HG03432 (cell line): ENCODE measurements at regions not wholly inside any gene's neighbourhood (a gene's known extent, or its start where the extent isn't known, plus 50 kb on each side); places are given as distances from the start of the nearest gene placed in this dataset.

Experiments
- ATAC-seq: cut with Tn5 transposase; IDR thresholded peaks from one replicate; pipeline ENCODE4 v1.9.1; 2021; ENCODE audit warnings: mild to moderate bottlenecking, moderate library complexity; ENCODE audit not compliant: unreplicated experiment

- no peak for ATAC-seq
Measured at GRCh38 chr16:47972246-47972985, 183.4 kb downstream of the ABCC12 start.

DNA sequence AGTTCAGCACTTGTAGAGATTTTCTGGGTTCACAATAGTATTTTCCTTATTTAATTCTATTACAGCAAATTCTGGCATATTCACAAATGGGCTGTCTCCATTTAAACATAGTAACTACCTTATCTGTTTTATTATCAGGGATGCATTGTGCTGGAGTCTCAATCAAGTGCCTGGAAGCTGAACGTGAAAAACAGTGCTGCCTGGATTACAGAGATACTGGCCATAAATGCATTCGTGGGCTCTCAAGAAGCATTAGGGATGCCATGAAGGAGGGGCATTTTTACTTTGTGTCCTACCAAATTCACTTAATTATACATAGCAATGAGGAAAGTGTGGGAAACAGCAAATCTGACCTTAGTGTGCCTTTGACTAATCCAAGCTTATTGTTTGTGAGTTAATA is 184.6 kb downstream of the ABCC12 start:
- no peak for ATAC-seq

DNA sequence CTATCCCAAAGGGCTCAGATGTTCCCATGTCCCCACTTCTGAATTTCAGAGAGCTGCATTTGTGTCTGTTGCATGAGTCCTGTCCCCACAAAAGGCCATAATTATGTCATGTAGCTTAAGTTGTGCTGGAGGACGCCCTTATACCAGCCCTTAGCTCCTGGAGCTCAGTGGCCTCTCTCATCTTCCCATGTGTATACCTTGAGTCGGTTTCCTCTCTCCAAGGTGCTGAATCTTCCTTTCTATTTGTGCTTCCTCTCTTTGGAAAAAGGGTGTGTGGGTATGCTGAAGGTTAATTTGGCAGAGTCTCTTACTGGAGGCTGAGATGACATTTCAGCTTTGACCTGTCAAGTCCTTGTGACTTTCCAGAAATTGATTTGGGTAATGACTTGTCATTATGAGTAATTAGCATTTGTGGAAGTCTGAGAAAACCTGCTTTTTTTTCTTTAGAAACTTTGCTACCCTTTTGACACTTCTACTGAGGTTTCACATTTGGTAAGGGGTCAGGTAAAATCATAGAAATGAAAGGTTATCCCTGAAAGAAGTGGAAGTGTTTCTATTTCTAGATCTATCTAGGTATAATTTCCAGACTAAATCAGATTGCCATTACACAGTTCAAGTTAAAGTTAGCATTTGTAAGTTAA is 185.4 kb downstream of the ABCC12 start:
- ATAC-seq, result no peak

GRCh38 chr16:47967374-47967773 is 188.4 kb downstream of the ABCC12 start:
- no peak for ATAC-seq

- ATAC-seq, result no peak
Measured at GRCh38 chr16:47966325-47966724, 189.5 kb downstream of the ABCC12 start.

- no peak for ATAC-seq
Measured at GRCh38 chr16:47965439-47965838, 190.4 kb downstream of the ABCC12 start.

DNA sequence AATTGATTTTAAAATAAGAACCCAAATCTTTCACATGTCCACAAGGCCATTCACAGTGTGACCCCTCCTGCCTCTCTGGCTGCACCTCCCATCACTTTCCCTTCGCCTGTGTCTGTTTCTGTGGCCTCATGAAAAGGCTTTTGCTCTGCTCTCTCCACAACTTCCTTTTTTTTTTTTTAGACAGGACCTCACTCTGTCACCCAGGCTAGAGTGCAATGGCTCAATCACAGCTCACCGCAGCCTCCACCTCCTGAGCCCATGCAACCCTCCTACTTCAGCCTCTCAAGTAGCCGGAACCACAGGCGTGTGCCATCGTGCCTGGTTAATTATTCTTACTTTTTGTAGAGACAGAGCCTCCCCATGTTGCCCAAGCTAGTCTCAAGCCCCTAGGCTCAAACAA is 197.1 kb downstream of the ABCC12 start:
- ATAC-seq, result no peak

DNA sequence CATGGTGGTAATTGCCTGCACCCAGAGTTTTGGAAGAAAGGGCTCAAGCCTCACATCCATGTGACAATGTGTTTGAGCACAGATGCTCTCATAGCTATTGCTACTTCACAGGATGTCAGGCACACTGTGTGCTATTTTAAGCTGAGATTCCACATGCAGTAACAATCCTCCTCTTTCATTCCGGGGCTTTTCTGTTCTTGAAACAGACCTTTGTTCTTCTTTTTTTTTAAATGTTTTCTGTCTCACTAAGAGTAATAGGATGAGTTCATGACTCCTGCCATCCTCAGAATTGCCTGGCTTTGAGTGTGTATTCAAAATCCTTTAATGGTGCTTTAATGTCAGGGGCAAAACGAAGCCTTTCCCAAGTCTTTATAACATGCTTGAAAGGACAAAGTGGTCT is 198.9 kb downstream of the ABCC12 start:
- no peak for ATAC-seq

- no peak for ATAC-seq
Measured at GRCh38 chr16:47949714-47950113, 206.1 kb downstream of the ABCC12 start.

GRCh38 chr16:47949276-47949675 is 206.5 kb downstream of the ABCC12 start:
- ATAC-seq, result no peak

DNA sequence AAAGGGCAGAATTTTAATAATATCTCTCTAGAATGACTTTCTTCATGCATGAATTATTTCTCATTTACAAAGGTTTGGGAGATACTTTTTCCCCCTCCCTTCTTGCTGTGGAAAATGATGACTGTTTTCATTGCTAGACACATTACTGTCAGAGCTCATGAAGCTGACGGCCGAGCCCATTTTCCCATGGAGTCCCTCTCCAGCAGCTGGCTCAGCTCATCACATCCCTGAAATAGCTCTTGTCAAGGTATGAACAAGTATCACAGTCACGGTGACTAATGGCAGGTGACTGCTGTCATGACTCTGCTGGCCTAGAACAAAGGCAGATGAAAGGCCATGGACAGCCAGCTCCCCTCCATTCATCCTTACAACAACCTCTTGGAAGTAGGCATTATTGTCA is 208.1 kb downstream of the ABCC12 start:
- ATAC-seq, result no peak

GRCh38 chr16:47946092-47946491 is 209.7 kb downstream of the ABCC12 start:
- no peak for ATAC-seq

- ATAC-seq, result no peak
Measured at GRCh38 chr16:47944589-47944988, 211.2 kb downstream of the ABCC12 start.

DNA sequence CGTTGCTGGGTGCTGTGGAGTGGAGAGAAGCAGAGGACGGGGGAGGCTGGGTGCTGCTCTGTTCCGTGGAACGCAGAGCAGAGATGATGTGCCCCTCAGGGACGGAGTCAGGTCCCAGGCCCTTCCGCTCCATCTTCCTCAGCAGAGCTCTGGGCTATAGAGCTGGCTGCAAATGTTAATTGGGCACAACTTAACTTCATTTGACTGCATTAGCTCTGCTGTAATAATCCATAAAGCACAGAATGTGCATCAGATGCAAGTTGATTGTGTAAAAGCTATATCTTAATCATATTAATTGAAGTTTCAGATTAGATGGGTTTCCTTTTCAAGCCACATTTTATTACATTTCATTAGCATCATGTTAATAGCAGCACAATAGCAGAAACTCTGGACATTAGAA is 212.6 kb downstream of the ABCC12 start:
- ATAC-seq, result no peak

DNA sequence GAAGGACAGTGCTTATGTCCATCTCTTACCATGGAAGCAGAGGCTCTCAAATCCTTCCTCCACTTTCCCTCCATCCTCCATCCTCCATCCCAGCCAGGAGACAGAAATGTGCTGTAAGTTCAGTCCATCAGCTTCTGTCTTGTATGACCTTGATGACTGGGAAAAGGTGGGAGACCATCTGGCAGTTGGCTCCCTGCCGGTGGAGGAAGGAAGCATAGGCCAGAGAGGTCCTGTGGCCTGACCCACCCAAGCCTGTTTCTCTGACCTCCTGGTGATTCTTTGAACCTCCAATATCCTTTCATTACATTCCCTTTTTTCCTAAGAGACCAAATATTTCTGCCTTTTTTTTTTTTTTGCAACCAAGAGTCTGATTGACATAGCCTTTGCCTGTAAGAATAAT is 215.3 kb downstream of the ABCC12 start:
- ATAC-seq, result no peak

DNA sequence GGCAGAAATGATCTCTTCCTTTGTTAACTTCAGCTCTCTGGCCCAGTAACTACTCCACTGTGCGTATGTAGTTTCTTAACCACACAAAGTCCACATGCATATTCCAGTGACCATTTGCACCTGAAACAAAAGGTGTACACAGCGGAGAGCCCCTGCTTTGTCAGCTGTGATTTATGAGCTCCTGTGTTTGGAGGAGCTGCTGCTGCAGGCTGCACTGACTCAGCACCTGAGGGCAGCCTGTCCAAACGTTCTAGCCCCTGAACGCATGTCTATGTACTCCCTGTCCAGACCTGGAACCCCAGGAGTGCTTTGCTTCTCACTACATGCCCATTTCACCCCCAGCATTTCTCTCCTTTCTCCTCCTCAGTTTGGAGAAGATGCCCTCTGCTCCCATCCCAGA is 216.1 kb downstream of the ABCC12 start:
- ATAC-seq, result no peak

DNA sequence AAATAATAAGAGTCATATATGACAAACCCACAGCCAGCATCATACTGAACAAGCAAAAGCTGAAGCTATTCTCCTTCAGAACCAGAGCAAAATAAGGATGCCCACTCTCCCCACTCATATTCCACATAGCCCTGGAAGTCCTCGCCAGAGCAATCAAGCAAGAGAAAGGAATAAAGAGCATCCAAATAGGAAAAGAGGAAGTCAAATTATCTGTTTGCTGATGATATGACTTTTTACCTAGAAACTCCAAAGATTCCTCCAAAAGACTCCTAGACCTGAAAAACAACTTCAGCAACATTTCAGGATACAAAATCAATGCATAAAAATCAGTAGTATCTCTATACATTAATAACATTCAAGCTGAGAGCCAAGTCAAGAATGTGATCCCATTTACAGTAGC is 217.5 kb downstream of the ABCC12 start:
- ATAC-seq, result no peak

DNA sequence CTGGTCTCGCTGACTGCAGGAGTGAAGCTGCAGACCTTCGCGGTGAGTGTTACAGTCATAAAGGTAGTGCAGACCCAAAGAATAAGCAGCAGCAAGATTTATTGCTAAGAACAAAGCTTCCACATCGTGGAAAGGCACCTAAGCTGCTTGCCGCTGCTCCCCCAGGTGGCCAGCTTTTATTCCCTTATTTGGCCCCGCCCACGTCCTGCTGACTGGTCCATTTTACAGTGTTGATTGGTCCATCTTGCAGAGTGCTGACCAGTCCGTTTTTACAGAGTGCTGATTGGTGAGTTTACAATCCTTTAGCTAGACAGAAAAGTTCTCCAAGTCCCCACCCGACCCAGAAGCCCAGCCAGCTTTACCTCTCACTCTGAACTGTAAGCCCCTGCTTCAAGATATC is 227.8 kb downstream of the ABCC12 start:
- ATAC-seq, result no peak

DNA sequence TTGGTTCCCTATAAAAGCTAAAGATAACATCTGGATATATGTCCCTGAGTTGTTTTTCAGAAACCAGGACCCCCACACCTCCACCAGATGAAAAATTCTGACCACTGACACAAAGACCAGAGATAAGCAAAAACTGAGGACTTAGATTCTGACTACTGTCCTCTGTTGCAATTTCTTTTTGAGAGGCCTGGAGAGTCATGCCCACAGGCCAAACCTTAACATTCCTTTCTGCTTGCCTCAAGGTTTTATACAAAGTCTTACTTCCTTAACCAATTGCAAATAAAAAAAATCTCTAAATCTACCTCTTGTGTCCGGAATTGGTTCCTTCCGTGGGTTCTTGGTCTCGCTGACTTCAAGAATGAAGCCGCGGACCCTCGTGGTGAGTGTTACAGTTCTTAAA is 228.5 kb downstream of the ABCC12 start:
- no peak for ATAC-seq

- ATAC-seq, result no peak
Measured at GRCh38 chr16:47925811-47926460, 229.9 kb downstream of the ABCC12 start.

DNA sequence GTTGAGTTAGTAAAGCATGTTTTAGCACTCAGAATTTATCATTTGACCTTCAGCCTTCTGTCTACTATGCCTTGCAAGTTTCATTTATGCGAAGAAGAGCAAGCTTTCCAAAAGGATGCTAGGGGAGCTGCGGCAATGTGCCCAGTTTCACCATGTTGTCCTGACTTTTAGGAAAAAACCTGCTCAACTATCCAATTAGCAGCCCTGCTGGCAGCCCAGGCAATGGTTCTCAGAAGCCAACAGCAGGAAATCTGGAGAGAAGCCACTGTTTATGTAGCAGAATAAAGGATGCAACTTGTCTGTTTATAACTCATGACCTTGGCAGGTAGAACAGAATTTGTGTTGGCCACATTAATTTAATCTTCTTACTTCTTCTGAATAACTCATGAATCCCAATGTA is 230.8 kb downstream of the ABCC12 start:
- ATAC-seq, result no peak

GRCh38 chr16:47921535-47921934 is 234.3 kb downstream of the ABCC12 start:
- no peak for ATAC-seq
